Parathyroid adenoma (tissue), 2 donors: ENCODE measurements at regions not wholly inside any gene's neighbourhood (a gene's known extent, or its start where the extent isn't known, plus 50 kb on each side); places are given as distances from the start of the nearest gene placed in this dataset.
"Not testable (repeated sequence)": the region's sequence is repeated elsewhere in the genome, so short reads cannot be mapped to it uniquely, and the experiment has no call there.

Experiments
- H2AFZ ChIP-seq: fragments of 300-600 bp; sonication (generic); one replicate; pipeline ENCODE4 v1.7.0; 2017; ENCODE audit warnings: antibody characterized with exemption, mild to moderate bottlenecking
- H3K27ac ChIP-seq: fragments of 300-600 bp; sonication (generic); one replicate; pipeline ENCODE4 v1.7.0; 2017
- H3K27me3 ChIP-seq: fragments of 300-600 bp; sonication (generic); one replicate; pipeline ENCODE4 v1.7.0; 2017; ENCODE audit warnings: low read length; ENCODE audit not compliant: control insufficient read depth, insufficient read depth
- H3K36me3 ChIP-seq: fragments of 300-600 bp; sonication (generic); one replicate; pipeline ENCODE4 v1.7.0; 2017; ENCODE audit warnings: low read length; ENCODE audit not compliant: control insufficient read depth, insufficient read depth
- H3K4me1 ChIP-seq: fragments of 300-600 bp; sonication (generic); one replicate; pipeline ENCODE4 v1.7.0; 2017; ENCODE audit warnings: control low read depth
- H3K4me2 ChIP-seq: fragments of 300-600 bp; sonication (generic); one replicate; pipeline ENCODE4 v1.7.0; 2017; ENCODE audit warnings: low read length
- H3K4me3 ChIP-seq: fragments of 300-600 bp; sonication (generic); one replicate; pipeline ENCODE4 v1.7.0; 2017; ENCODE audit warnings: low read depth, low read length
- H3K79me2 ChIP-seq: fragments of 300-600 bp; sonication (generic); one replicate; pipeline ENCODE4 v1.7.0; 2017; ENCODE audit warnings: control low read depth
- H3K9ac ChIP-seq: fragments of 300-600 bp; sonication (generic); one replicate; pipeline ENCODE4 v1.7.0; 2017; ENCODE audit warnings: mild to moderate bottlenecking
- H3K9me3 ChIP-seq: fragments of 300-600 bp; sonication (generic); one replicate; pipeline ENCODE4 v1.7.0; 2017; ENCODE audit warnings: low read length; ENCODE audit not compliant: control insufficient read depth
- TF ChIP-seq, protein P1 (sequence below): fragments of 300-600 bp; sonication (generic); IDR thresholded peaks from one replicate; pipeline ENCODE4 v1.7.0; 2017; ENCODE audit warnings: antibody characterized with exemption, mild to moderate bottlenecking
- donor health status: primary hyperparathyroidism.

DNA sequence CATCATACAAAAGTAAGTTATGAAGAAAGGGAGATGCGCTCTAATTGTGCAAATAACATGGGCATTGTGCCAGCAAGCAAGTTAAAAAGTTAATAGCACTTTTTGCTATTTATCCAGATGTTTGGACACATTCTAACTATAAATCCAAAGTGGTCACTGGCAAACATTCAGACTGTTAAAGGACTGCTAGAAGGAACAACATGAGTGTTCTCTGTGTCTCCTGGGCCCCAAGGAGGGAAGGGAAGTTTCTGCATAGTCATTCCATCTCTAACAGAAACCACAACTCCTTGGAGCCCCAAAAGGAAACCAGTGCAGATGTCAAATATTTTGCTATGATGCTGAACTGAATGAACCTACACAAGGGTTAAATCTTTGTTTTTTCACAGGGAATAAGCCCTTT is 213.3 kb upstream of the HNRNPA3 start:
- no peak overlapping the region for H3K4me2 ChIP-seq

DNA sequence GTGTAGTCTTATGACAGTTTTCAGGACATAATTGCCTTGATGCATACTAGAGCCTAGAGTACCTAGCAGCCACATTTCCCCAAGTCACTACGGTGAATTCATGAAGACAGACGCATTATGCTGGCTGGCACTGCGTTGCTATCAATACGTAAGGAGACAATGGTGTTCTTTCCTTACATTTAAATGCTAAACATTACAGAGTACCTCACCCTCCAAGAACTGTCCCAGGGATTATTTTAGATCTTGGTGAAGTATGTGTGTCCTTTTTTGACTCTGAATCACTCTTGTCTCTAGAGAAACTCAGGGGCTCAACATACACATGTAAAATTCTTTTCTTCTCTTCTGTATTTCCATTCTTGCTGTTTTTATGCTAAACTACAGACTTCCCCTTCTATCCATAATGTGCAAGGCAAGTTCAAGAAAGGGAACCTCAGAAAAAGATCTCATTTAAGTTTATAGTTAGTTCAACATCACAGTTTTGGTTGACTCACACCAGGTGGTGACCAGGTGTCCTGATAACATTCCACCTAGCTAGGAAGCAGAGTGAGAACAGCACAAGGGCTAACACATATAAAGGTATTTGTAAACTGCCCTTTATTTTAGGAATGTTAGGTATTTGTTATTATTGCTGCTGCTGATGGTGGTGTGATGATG is 212.4 kb upstream of the HNRNPA3 start:
- no peak overlapping the region for H3K4me3 ChIP-seq
- no peaks in the 10 kb centered on the region for H3K79me2 ChIP-seq
- H3K9me3 ChIP-seq: no peaks in the 10 kb centered on the region
- TF ChIP-seq, protein P1, sequence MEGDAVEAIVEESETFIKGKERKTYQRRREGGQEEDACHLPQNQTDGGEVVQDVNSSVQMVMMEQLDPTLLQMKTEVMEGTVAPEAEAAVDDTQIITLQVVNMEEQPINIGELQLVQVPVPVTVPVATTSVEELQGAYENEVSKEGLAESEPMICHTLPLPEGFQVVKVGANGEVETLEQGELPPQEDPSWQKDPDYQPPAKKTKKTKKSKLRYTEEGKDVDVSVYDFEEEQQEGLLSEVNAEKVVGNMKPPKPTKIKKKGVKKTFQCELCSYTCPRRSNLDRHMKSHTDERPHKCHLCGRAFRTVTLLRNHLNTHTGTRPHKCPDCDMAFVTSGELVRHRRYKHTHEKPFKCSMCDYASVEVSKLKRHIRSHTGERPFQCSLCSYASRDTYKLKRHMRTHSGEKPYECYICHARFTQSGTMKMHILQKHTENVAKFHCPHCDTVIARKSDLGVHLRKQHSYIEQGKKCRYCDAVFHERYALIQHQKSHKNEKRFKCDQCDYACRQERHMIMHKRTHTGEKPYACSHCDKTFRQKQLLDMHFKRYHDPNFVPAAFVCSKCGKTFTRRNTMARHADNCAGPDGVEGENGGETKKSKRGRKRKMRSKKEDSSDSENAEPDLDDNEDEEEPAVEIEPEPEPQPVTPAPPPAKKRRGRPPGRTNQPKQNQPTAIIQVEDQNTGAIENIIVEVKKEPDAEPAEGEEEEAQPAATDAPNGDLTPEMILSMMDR: no peak
- H2AFZ ChIP-seq: no peak overlapping the region
- H3K9ac ChIP-seq: no peak overlapping the region
- H3K4me2 ChIP-seq: no peak overlapping the region
- H3K36me3 ChIP-seq: no peaks in the 10 kb centered on the region
- H3K4me1 ChIP-seq: no peaks in the 10 kb centered on the region
- no peaks in the 10 kb centered on the region for H3K27me3 ChIP-seq
- no peak overlapping the region for H3K27ac ChIP-seq

More for the DNA sequence above, 213.3 kb upstream of the HNRNPA3 start:
- Histone ChIP-seq H3K9ac (no peak overlapping the region), H3K4me3 (no peak overlapping the region), H3K36me3 (no peaks in the 10 kb centered on the region), H2AFZ (no peak overlapping the region), H3K27me3 (no peaks in the 10 kb centered on the region), H3K27ac (no peak overlapping the region), H3K9me3 (no peaks in the 10 kb centered on the region), H3K79me2 (no peaks in the 10 kb centered on the region), H3K4me1 (no peaks in the 10 kb centered on the region)
- TF ChIP-seq, protein P1: no peak

DNA sequence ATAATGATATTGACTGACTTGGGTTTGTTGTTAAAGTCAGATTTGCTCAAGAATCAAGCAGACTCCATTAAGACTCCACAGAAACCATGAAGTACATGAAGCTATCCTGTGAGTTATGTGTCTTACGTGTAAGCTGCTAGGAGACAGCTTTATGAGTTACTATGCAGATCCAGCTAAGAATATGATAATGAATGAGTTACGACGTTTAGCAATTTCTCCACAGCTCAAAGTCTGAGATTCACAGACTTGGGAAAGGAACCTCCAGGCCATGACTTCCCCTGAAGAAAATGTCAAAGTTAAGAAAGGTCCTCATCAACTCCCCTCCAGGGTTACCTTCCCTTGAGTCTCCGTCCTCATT is 211.9 kb upstream of the HNRNPA3 start:
- Histone ChIP-seq H3K9me3 (no peaks in the 10 kb centered on the region), H3K79me2 (no peaks in the 10 kb centered on the region), H2AFZ (no peak overlapping the region), H3K4me3 (no peak overlapping the region), H3K27me3 (no peaks in the 10 kb centered on the region), H3K9ac (no peak overlapping the region), H3K4me1 (no peaks in the 10 kb centered on the region), H3K27ac (no peak overlapping the region), H3K4me2 (no peak overlapping the region), H3K36me3 (no peaks in the 10 kb centered on the region)
- TF ChIP-seq, protein P1: no peak

DNA sequence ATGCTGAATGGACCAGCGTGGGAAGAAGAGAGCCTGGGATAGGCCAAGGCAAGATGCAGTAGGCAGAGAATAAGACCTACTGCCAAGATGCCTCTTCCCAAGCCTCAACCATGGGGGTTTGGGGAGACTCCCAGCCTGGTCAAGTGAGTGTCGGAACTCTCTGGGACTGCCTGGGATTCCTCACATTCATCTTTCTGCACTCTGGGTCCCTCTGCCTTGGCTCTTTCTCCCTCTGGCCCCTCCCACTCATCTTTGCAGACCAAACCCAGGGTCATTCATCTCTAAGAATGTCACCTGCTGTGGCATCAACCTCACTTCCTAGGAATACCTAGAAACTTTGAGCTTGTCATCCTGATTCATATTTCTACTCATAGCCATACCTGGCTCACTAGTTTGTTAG is 211.3 kb upstream of the HNRNPA3 start:
- TF ChIP-seq, protein P1: no peak
- no peaks in the 10 kb centered on the region for H3K9me3 ChIP-seq
- H3K79me2 ChIP-seq: no peaks in the 10 kb centered on the region
- no peaks in the 10 kb centered on the region for H3K27me3 ChIP-seq
- H3K4me2 ChIP-seq: no peak overlapping the region
- no peaks in the 10 kb centered on the region for H3K36me3 ChIP-seq
- H3K27ac ChIP-seq: no peak overlapping the region
- no peak overlapping the region for H2AFZ ChIP-seq
- H3K4me1 ChIP-seq: no peaks in the 10 kb centered on the region
- no peak overlapping the region for H3K9ac ChIP-seq
- no peak overlapping the region for H3K4me3 ChIP-seq

DNA sequence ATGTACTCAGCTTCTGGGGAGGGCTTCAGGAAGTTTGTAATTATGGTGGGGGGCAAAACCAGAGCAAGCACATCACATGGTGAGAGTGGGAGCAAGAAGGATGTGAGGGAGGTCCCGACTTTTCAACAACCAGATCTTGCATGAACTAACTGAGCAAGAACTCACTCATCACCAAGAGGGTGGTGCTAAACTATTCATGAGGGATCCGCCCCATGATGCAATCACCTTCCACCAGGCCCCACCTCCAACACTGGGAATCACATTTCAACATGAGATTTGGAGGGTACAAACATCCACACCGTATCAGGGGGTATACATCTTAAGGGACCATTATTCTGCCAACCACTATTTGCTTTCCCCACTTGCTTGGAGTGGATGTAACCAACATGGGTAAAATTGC is 209.6 kb upstream of the HNRNPA3 start:
- TF ChIP-seq, protein P1: no peak
- H3K9ac ChIP-seq: no peak overlapping the region
- H3K4me1 ChIP-seq: no peaks in the 10 kb centered on the region
- H3K36me3 ChIP-seq: no peaks in the 10 kb centered on the region
- H3K4me3 ChIP-seq: no peak overlapping the region
- H3K4me2 ChIP-seq: no peak overlapping the region
- H3K27ac ChIP-seq: no peak overlapping the region
- no peak overlapping the region for H2AFZ ChIP-seq
- H3K79me2 ChIP-seq: no peaks in the 10 kb centered on the region
- H3K9me3 ChIP-seq: no peaks in the 10 kb centered on the region
- no peaks in the 10 kb centered on the region for H3K27me3 ChIP-seq

DNA sequence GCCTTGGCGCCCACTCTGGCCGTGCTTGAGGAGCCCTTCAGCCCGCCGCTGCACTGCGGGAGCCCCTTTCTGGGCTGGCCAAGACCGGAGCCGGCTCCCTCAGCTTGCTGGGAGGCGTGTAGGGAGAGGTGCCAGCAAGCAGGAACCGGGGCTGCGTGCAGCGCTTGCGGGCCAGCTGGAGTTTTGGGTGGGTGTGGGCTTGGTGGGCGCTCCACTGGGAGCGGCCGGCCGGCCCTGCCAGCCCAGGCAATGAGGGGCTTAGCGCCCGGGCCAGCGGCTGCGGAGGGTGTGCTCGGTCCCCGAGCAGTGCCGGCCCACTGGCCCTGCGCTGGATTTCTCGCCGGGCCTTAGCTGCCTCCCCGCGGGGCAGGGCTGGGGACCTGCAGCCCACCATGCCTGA is 204.9 kb upstream of the HNRNPA3 start:
- H3K4me1 ChIP-seq, H3K9me3 ChIP-seq, H3K79me2 ChIP-seq, H2AFZ ChIP-seq, H3K36me3 ChIP-seq, H3K4me3 ChIP-seq, H3K27ac ChIP-seq, H3K4me2 ChIP-seq, H3K9ac ChIP-seq, H3K27me3 ChIP-seq: not testable (repeated sequence)

DNA sequence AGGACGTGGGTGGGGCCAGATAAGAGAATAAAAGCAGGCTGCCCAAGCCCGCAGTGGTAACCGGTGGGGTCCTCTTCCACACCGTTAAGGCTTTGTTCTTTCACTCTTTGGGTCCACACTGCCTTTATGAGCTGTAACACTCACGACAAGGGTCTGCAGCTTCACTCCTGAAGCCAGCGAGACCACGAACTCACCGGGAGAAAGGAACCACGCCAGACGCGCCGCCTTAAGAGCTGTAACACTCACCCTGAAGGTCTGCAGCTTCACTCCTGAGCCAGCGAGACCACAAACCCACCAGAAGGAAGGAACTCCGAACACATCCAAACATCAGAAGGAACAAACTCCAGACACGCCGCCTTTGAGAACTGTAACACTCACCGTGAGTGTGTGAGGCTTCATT is 203.9 kb upstream of the HNRNPA3 start:
- not testable (repeated sequence) for H2AFZ ChIP-seq, H3K36me3 ChIP-seq, H3K4me1 ChIP-seq, H3K27ac ChIP-seq, H3K79me2 ChIP-seq, H3K9me3 ChIP-seq, H3K4me2 ChIP-seq, H3K27me3 ChIP-seq, H3K9ac ChIP-seq, H3K4me3 ChIP-seq
